Pancreas (tissue), 10 donors: ENCODE measurements at regions not wholly inside any gene's neighbourhood (a gene's known extent, or its start where the extent isn't known, plus 50 kb on each side); places are given as distances from the start of the nearest gene placed in this dataset.

ENCODE experiments used
- ATAC-seq, 4 donors: fragments of 200-7000 bp; cut with Tn5 transposase; one replicate each; pipeline versions ENCODE4 v1.8.0 to v1.9.1; 2020; ENCODE audit warnings: mild to moderate bottlenecking in 4 of 4, moderate library complexity in 4 of 4
- DNase-seq, 6 donors: peaks; one replicate each; pipeline ENCODE4 v3.0.0-alpha.2; 2020
- FAIRE-seq: peaks from 2 replicates; lab custom pipeline; 2012; peaks lifted over from hg19 to GRCh38; lab: Jason Lieb, UNC
- H3K27ac ChIP-seq, 4 donors: fragments of 200-600 bp; sonication (generic); 1 replicate in 3 of 4; 2 replicates in 1 of 4; pipeline versions ENCODE4 v1.5.0 to v1.8.0; 2020
- H3K27me3 ChIP-seq, 4 donors: fragments of 200-600 bp; one replicate each; pipeline ENCODE4 v1.8.0; 2021
- H3K36me3 ChIP-seq, 3 donors: fragments of 200-600 bp; sonication (generic) in 1 of 3; one replicate each; pipeline versions ENCODE4 v1.5.0 to v1.8.0; 2020 to 2021
- H3K4me1 ChIP-seq, 3 donors: fragments of 200-600 bp; one replicate each; pipeline ENCODE4 v1.8.0; 2021
- H3K4me3 ChIP-seq, 4 donors: fragments of 200-600 bp; sonication (generic) in 2 of 4; one replicate each; pipeline versions ENCODE4 v1.5.0 to v1.8.0; 2020 to 2021
- H3K9me3 ChIP-seq, 4 donors: fragments of 200-600 bp; one replicate each; pipeline ENCODE4 v1.8.0; 2021
- WGBS, 2 donors: extraction: QIAGEN DNeasy Blood & Tissue Kit; methylation state at CpG; one replicate each; pipeline ENCODE4 v1.1.7; 2013; 5-methylcytosine and 5-hydroxymethylcytosine counted together
- intact Hi-C, 3 donors: fragments of 100-400 bp; cut with DNase I; formaldehyde crosslinking; loops; one replicate each; pipeline versions ENCODE4 v1.11.1 to v1.14.2; 2022
- TF ChIP-seq, protein P1 (sequence below), 4 donors: fragments of 200-600 bp; sonication (generic) in 3 of 4; IDR thresholded peaks; one replicate each; pipeline versions ENCODE4 v1.5.0 to v1.8.0; 2021; ENCODE audit warnings: antibody characterized with exemption in 4 of 4
- donor health status: healthy with polysubstance abuse.
- donor health status: DM: no; HTN: no; CAD: no; lungs with moderate emphysema.
- donor health status: DM: no; HTN: no; CAD: no.
- donor health status: control.
- donor health status: control.
- donor health status: Bipolar disorder and iron deficiency.
- donor health status: DM: yes; HTN: yes; CAD: no.
- donor health status: DM: no; HTN: no; CAD: no.
- donor health status: DM: no; HTN: no; CAD: no.
- donor health status: DM: yes; HTN: yes; CAD: no.

DNA sequence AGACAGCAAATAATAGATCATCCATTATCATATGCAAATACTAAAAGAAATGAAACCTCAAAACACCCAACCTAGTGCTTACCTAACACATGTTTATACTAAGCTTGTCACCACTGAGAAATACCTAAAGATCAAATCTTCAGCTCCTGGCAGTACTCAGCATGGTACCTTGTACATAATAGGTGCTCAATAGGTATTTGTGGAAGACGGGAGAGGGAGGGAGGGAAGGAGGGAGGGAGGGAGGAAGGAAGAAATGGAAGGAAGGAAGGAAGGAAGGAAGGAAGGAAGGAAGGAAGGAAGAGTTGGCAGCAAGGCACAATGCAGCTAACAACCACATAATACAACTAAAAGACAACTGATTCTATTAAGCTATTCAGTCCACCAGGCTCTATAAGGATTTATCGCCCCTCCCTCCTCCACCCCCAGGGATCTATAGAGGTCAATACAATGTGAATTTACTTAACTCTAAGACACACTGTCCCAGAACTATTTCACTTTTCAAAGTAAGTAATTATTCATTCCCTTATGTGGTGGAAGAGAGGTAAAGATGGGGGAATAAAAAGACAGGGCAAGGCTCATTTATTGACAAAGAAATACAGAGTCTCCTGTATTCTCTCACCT lies 328.9 kb downstream of the PAPSS1 start:
- DNase-seq (no peak), ATAC-seq (no peak), FAIRE-seq (no peak)
- no peaks in the 10 kb centered on the region for H3K9me3 ChIP-seq
- no peaks in the 10 kb centered on the region for H3K4me1 ChIP-seq
- no peak overlapping the region for H3K4me3 ChIP-seq
- TF ChIP-seq, protein P1, sequence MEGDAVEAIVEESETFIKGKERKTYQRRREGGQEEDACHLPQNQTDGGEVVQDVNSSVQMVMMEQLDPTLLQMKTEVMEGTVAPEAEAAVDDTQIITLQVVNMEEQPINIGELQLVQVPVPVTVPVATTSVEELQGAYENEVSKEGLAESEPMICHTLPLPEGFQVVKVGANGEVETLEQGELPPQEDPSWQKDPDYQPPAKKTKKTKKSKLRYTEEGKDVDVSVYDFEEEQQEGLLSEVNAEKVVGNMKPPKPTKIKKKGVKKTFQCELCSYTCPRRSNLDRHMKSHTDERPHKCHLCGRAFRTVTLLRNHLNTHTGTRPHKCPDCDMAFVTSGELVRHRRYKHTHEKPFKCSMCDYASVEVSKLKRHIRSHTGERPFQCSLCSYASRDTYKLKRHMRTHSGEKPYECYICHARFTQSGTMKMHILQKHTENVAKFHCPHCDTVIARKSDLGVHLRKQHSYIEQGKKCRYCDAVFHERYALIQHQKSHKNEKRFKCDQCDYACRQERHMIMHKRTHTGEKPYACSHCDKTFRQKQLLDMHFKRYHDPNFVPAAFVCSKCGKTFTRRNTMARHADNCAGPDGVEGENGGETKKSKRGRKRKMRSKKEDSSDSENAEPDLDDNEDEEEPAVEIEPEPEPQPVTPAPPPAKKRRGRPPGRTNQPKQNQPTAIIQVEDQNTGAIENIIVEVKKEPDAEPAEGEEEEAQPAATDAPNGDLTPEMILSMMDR (IDR thresholded peaks at IDR 0.05) = no peak
- intact Hi-C loops = no loop called here
- WGBS, 2 donors = 69 to 70% methylated on average over 2 of the region's 2 CpGs
- no peaks in the 10 kb centered on the region for H3K36me3 ChIP-seq
- no peaks in the 10 kb centered on the region for H3K27me3 ChIP-seq
- H3K27ac ChIP-seq = no peak overlapping the region

DNA sequence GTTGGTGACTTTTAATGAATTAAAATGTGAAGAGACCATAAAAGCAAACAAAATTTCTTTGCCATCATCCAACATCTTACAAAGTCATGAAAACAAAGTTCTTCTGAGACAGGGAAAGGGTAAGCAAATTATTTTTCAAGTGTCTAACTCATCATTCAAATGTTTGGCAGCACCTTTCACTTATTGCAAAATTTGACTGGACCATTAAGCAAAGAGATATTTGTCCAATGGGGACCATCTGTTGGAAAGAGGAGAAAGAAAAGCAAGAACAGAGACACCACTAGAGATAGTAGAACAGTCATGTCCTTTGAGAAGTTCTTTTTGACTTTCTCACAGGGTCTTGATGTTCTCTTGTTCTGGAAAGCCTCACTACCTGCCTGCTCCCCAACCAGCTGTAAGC lies 330.1 kb downstream of the PAPSS1 start:
- TF ChIP-seq, protein P1 (IDR thresholded peaks at IDR 0.05) = no peak
- H3K4me3 ChIP-seq = no peak overlapping the region
- DNase-seq (no peak), ATAC-seq (no peak), FAIRE-seq (no peak)
- no peaks in the 10 kb centered on the region for H3K36me3 ChIP-seq
- H3K4me1 ChIP-seq = no peaks in the 10 kb centered on the region
- no peaks in the 10 kb centered on the region for H3K27me3 ChIP-seq
- no peak overlapping the region for H3K27ac ChIP-seq
- intact Hi-C loops = no loop called here
- H3K9me3 ChIP-seq = no peaks in the 10 kb centered on the region

DNA sequence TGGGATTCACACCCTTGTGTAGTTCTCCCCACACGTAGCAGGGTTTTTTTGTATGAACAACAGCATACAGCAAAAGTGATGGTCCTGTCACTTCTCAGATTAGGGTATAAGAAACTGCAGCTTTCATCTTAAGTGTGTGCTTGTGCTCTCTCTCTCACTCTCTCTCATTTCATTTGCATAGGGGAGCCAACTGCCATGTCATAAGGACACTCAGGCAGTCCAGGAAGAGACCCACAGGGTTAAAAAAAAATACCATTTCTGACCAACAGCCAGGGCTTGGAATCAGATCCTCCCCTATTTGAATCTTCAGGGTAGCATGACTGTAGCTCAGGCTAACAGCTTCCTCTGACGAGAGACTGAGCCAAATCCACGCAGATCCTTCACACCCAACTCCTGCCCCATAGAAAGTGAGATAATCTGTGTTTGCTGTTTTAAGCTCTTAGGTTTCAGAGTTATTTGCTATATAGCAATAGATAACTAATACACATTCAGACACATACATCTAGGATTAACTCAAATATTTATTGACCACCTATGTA lies 331.2 kb downstream of the PAPSS1 start:
- 42 to 59% methylated on average over 3 of the region's 3 CpGs for WGBS, 2 donors
- H3K9me3 ChIP-seq = no peaks in the 10 kb centered on the region
- no peaks in the 10 kb centered on the region for H3K4me1 ChIP-seq
- DNase-seq = no peak
- no peak for ATAC-seq
- H3K27ac ChIP-seq = no peak overlapping the region
- no peak overlapping the region for H3K4me3 ChIP-seq
- H3K27me3 ChIP-seq = no peaks in the 10 kb centered on the region
- intact Hi-C loops = no loop called here
- no peaks in the 10 kb centered on the region for H3K36me3 ChIP-seq
- TF ChIP-seq, protein P1 (IDR thresholded peaks at IDR 0.05) = no peak
- no peak for FAIRE-seq

DNA sequence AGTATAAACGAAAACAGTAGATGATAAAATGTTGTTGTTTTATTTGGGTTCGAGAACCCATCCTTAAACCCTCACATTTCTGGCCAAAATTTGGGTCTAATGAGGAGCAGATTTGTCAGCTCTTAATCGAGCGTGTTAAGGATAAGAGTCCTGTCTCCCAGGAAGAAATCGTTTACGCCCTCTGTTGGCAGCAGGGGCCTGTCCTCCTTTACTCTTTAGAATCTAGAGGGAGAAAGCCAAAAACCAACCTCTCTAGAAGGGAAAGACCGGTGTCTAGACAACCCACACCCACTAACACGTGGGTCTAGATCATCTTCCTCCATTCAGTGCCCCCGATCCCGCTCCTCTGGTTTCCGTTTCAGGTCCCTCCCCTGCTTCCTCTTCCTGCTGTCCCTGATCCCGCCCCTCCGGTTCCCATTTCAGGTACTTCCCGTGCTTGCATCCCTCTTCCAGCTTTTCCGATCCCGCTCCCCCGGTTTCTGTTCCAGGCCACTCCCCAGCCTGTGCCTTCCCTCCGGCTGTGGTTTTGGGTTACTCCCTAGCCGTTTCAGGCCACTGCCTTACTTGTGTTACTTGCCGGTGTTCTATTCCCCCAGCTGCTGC lies 339.1 kb downstream of the PAPSS1 start:
- Histone ChIP-seq H3K27ac (no peak overlapping the region), H3K4me3 (no peak overlapping the region), H3K4me1 (no peaks in the 10 kb centered on the region), H3K9me3 (no peaks in the 10 kb centered on the region), H3K27me3 (no peaks in the 10 kb centered on the region), H3K36me3 (no peaks in the 10 kb centered on the region)
- ATAC-seq (no peak), FAIRE-seq (no peak), DNase-seq (no peak)
- TF ChIP-seq, protein P1 (IDR thresholded peaks at IDR 0.05) = no peak
- intact Hi-C loops = no loop called here
- 85 to 95% methylated on average over 20 of the region's 20 CpGs for WGBS, 2 donors

DNA sequence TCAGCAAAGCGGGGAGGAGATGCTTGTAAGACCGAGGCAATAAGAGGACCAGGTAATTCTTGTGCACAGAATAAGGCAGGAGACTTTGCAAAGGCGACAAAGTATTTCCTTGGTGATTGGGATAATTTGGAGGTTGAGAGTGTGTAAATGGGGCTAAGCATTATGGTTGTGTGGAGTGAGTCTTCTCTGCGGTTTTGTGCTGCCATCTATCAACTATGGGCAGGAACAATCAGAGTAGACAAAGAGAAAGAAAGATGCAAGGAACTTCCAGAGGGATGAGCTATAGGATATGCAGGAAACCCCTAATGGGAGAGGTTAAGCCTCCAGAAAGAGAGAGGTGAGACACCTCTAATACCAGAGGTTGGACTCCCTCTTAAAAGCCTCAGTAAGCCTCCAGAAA lies 339.8 kb downstream of the PAPSS1 start:
- no peaks in the 10 kb centered on the region for H3K36me3 ChIP-seq
- H3K27ac ChIP-seq = no peak overlapping the region
- no peak for FAIRE-seq
- H3K4me1 ChIP-seq = no peaks in the 10 kb centered on the region
- DNase-seq = no peak
- no peak for ATAC-seq
- TF ChIP-seq, protein P1 (IDR thresholded peaks at IDR 0.05) = no peak
- intact Hi-C loops = no loop called here
- no peaks in the 10 kb centered on the region for H3K9me3 ChIP-seq
- no peak overlapping the region for H3K4me3 ChIP-seq
- whole genome bisulfite sequencing, 2 donors = 82 to 92% methylated on average over 4 of the region's 4 CpGs
- H3K27me3 ChIP-seq = no peaks in the 10 kb centered on the region
